GM19043 (cell line): ENCODE measurements at regions not wholly inside any gene's neighbourhood (a gene's known extent, or its start where the extent isn't known, plus 50 kb on each side); places are given as distances from the start of the nearest gene placed in this dataset.
"Not testable (repeated sequence)": the region's sequence is repeated elsewhere in the genome, so short reads cannot be mapped to it uniquely, and the experiment has no call there.

Experiments
- ATAC-seq: cut with Tn5 transposase; IDR thresholded peaks from one replicate; pipeline ENCODE4 v1.9.1; 2021; ENCODE audit warnings: low read depth; ENCODE audit not compliant: unreplicated experiment

GRCh38 chr2:3899536-3900155 is 196.3 kb downstream of the DCDC2C start:
- no peak for ATAC-seq

GRCh38 chr2:3902131-3902530 is 198.8 kb downstream of the DCDC2C start:
- no peak for ATAC-seq

- no peak for ATAC-seq
These were observed 200.7 kb downstream of the DCDC2C start for GRCh38 chr2:3904061-3904460.

GRCh38 chr2:3908498-3908897 is 205.1 kb downstream of the DCDC2C start:
- not testable (repeated sequence) for ATAC-seq

GRCh38 chr2:3911882-3912455 is 208.6 kb downstream of the DCDC2C start:
- no peak for ATAC-seq

GRCh38 chr2:3913166-3913565 is 209.8 kb downstream of the DCDC2C start:
- ATAC-seq = no peak

- no peak for ATAC-seq
These were observed 210.9 kb downstream of the DCDC2C start for GRCh38 chr2:3914241-3914640.

GRCh38 chr2:3927031-3927430 is 223.7 kb downstream of the DCDC2C start:
- ATAC-seq = no peak

GRCh38 chr2:3929374-3929773 is 226.0 kb downstream of the DCDC2C start:
- ATAC-seq = no peak

- no peak for ATAC-seq
These were observed 226.9 kb downstream of the DCDC2C start for GRCh38 chr2:3930246-3930645.

- no peak for ATAC-seq
These were observed 237.3 kb downstream of the DCDC2C start for GRCh38 chr2:3940661-3941060.

GRCh38 chr2:3942841-3943240 is 239.5 kb downstream of the DCDC2C start:
- no peak for ATAC-seq

- ATAC-seq = no peak
These were observed 240.7 kb downstream of the DCDC2C start for GRCh38 chr2:3944071-3944470.

- ATAC-seq = no peak
These were observed 241.5 kb downstream of the DCDC2C start for GRCh38 chr2:3944841-3945240.

- no peak for ATAC-seq
These were observed 244.8 kb downstream of the DCDC2C start for GRCh38 chr2:3948191-3948590.

GRCh38 chr2:3951131-3951954 is 248.0 kb downstream of the DCDC2C start:
- no peak for ATAC-seq

GRCh38 chr2:3952866-3953516 is 249.6 kb downstream of the DCDC2C start:
- ATAC-seq = no peak

- no peak for ATAC-seq
These were observed 250.9 kb downstream of the DCDC2C start for GRCh38 chr2:3954261-3954660.

GRCh38 chr2:3956406-3956805 is 253.0 kb downstream of the DCDC2C start:
- no peak for ATAC-seq

- no peak for ATAC-seq
These were observed 253.5 kb downstream of the DCDC2C start for GRCh38 chr2:3956892-3957291.

- no peak for ATAC-seq
These were observed 255.1 kb downstream of the DCDC2C start for GRCh38 chr2:3958465-3958864.
